Stimulated activated CD4-positive, alpha-beta T cell treated with anti-CD3 and anti-CD28 coated beads, Interleukin-12 subunit alpha, Interleukin-12 subunit beta, amount 100 ng/mL, for 4 hours (primary cell): ENCODE measurements at regions not wholly inside any gene's neighbourhood (a gene's known extent, or its start where the extent isn't known, plus 50 kb on each side); places are given as distances from the start of the nearest gene placed in this dataset.
"Not testable (repeated sequence)": the region's sequence is repeated elsewhere in the genome, so short reads cannot be mapped to it uniquely, and the experiment has no call there.

Experiments used
- DNase-seq: peaks from one replicate; pipeline ENCODE4 v3.0.0-alpha.2; 2020

DNA sequence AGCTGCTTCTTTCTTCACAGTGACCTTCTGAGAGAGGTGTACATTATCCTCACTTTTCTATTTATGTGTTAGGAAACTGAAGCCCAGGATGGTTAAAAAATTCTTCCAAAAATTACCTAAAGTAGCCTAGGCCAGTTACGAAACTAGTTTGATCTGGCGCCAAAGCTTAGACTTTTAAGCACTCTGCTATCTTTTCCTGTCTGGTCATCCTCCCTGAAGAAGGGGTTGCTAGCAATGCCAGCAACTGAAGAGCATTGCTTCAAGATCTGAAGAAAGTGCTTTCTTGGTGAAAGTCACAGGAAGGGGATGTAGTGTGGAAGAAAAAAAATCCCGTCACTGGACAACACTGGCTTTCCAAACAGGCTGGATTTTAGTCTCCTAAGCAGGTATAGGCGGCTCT, 618.8 kb upstream of the GRM7 start:
- no peak for DNase-seq

DNA sequence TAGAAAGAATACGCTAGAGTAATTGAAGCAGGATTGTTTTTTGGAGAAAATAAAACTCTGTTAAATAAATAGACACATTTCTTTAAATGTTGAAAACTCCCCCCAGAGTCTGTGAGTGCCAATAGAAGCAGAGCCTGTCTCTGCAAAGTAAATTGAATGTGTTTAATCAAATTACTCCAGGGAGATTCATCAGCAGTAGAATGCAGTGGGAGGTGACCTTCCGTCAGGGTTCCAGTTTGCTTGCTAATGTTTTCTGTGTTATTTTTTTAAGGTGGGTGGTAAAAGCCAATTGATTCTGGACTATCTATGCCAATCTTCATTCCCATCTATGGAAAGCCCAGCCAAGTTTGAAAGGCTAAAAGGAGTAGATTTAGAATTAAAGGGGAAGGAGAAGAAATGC, 612.4 kb upstream of the GRM7 start:
- no peak for DNase-seq

DNA sequence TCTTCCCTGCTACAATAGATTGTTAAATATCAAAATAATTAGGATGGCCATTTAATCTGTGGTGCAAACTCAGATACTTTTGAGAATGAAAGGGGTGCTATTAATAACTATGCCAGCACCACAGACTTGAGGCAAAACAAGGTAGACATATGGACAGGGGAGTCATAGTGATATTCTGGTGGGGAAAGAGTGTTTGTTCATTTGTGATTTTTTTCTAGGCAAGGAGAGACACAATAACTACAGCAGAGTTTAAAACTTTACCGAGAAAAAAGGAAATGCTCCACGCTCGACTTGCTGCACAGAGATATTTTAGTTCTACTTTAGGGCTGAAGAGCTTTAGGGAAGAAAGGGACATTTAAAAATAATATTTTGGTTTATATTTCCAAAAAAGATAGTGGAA, 611.2 kb upstream of the GRM7 start:
- no peak for DNase-seq

DNA sequence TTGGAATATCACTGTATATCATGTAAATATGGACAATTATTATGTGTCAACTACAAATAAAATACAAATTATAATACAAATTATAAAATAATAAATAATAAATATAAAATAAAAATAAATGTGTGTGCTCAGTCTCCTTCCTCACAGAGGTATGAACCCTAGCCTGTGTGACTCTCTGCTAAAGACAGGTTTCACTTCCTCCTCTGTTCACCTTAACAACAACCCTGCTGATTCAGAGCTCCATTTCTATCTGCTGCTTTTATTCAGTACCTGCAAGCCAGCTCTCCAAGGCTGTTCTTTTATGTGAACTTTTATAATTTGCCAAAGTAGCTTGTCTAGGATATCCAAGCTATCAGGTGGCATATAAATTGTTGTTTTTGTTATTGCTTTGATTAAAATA, 610.7 kb upstream of the GRM7 start:
- no peak for DNase-seq

DNA sequence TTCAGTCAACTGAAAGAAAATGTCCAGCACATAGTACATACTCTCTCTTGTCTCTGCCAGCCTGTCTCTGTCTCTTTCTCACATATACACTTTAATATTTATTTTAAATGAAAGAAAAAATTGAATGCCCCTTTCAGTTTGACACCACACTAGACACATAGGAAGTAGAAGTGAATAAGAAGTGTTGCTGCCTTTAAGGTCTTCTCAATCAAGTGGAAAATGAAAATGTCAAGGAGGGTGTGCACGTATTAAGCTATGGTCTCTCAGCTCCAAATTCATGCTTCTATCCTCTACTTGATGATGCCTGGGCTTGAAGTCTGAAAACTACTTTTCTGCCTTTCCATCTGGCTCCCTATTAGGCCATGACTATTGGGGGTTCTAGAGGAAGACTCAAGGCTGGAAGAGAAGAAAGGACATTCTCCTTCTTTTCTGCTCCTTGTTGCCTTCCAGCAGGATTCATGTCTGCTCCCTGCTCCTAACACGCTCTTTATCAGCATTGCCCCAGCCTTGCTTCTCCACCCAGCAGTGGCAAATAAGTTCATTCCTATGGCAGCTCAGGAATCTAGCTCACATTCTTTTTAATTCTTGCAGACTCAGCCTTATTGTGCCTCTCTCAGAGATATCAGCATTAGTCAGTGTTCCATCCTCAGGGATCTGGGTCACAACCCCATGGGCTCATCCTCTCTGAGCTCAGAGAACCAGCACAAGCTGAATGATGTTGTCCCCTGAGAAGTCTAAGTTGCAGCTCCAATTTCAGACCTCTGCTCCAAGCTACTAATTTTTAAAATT, 609.1 kb upstream of the GRM7 start:
- no peak for DNase-seq

DNA sequence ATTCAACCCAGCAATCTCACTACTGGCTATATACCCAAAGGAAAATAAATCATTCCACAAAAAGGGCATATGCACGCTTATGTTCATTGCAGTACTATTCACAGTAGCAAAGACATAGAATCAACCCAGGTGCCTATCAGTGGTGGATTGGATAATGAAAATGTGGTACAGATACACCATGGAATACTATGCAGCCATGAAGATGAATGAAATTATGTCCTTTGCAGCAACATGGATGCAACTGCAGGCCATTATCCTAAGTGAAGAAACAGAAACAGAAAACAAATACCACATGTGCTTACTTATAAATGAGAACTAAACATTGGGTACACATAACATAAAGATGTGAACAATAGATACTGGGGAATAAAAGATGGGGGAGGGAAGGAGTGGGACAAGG, 606.4 kb upstream of the GRM7 start:
- DNase-seq, result no peak

DNA sequence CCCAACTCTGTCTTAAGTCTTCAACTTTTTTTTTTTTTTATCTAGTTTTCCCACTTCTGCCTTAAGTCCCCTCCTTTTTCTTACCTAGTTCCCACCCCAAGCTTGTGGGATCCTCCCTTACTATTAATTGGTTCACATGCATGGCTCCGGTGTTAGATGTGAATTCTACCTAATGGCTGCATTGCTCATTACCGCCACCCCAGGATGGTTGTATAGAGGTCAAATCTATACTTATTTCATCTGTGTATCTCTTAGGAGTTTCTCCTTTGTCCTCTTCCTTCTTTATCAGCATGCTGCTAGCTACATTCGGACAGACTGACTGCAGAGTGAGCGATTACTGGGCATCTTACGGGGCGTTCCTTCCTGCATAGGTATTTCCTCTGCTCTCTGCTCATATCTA, 605.7 kb upstream of the GRM7 start:
- no peak for DNase-seq

DNA sequence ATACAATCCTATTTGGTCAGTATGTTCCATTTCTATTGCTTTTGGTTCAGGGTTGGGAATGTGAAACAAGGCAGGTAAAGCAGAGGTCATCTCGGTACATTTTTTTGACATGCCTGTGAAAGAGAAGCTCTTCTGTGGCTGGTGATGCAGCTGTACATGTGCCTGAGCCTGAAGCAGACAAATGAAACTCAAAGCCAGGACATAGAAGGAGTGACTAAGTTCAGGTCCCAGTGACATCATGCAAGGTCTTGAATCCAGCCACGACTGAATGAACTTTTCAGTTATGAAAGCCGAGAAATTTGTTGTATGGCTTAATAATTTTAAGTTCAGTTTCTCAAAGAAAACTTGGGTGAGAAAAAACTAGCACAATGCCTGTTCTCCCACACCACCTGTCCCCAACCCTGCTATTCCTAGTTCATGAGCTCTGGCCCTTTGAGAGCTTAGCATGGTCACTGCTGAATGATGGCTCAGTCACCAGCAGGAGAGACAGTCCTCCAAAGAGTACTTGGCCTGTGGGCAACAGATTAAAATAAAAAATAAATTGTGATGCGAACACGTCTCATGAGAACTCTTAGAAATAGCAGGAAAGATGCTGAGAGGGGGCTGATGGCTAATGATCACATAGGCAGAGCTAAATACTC, 600.2 kb upstream of the GRM7 start:
- no peak for DNase-seq

DNA sequence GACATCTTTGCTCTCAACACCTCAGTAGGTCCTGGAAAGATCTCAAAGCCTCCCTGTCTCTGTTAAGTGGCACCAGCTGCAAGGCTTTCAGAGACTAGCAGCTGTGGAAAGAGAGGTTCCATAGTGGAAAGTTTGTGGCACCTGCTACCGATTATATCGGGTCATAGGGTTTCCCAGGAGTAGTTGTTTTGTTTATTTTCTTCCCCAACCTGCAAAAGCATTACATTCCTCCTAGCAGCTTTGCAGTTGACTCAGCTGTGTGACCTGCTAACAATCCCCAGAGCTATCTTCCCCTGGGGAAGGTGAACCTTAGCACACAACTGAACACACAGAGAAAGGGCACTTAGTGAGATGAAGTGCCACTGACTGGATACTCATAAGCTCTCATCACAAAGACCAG, 598.9 kb upstream of the GRM7 start:
- DNase-seq, result no peak

DNA sequence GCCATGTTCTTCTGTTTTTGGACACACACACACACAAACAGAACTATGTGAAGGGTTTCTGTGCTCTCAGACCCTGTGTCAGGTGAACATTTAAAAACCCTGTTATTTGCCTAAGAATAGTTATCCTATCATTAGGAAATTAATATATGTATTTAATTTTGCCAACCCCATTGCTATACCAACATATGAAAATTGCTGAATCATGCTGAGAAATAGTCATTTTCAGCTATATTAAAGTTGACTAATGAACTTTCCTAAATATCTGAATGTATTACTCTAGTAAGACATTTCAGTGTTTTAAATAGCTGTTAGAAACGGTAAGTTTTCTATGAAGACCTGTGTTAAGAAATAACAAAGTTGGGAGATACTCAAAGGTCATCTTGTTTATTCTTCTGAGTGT, 596.9 kb upstream of the GRM7 start:
- no peak for DNase-seq

DNA sequence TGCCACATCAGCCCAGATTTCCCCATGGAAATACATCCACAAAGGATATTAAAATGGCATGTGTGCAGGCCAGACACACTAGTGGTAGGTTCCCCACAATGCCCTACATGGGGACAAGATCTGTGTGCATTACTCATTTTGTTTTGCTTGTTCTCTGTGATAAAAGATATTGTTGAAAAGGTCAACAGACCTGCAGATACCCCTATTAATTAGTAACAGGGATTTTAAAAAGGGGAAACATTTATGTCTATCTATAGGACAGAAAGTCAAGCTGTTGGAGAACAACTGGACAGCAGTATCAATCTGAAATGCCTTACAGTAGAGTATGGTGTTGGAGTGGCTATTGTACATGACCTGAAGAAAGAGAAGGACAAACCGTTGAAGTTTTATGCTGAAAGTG, 596.0 kb upstream of the GRM7 start:
- no peak for DNase-seq

DNA sequence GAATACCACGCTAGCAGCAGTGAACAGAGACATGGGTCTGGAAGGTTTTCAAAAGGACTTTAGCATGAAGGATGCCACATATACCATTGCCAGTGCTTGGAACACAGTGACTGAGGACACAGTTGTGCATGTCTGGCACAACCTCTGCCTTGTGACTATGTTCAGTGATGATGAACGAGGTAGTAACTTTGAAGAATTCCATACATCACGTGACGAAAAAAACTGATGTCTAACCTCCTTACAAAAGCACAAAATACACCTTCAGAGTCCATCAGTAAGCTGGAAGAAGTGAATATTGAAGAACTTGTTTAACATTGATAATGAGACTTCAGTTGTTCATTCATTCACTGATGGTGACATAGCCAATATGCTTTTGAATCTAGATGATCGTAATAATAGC, 594.8 kb upstream of the GRM7 start:
- DNase-seq, result no peak

DNA sequence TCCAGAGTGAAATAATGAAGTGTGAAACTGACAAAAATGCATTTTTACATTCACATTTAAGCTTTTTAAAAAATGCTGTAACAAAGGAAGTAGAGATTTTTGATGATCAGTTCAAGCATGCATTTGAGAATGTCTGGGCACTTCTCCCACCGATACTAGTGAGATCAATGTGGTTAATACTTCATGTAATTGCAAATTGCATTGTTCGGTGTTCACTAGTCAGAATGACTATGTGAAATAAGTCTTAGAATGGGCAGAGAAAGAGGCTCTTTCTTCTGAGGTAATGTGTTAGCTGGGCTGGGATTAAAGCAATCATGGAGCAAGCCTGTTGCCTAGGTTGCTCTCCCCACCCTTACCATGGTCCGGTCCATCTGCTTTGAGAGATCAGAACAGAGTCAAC, 587.0 kb upstream of the GRM7 start:
- DNase-seq, result no peak

DNA sequence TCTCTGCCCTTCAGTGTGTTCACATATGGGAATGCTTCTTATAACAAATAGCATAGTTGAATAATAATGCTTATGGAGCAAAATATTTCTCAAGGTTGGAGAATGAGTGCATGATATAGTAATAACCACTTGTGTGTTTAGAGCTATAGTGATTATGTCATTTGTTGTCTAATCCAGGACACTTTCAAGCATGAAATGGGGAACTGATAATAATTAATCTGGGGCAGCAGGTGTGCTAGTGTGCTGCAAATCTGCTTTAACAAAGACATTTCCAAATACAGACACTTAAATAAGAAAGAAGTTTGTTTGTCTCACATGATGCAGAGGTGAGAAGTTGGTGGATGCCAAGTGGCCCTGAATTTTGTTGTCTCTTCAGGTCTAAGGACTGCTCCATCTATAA, 579.3 kb upstream of the GRM7 start:
- no peak for DNase-seq

DNA sequence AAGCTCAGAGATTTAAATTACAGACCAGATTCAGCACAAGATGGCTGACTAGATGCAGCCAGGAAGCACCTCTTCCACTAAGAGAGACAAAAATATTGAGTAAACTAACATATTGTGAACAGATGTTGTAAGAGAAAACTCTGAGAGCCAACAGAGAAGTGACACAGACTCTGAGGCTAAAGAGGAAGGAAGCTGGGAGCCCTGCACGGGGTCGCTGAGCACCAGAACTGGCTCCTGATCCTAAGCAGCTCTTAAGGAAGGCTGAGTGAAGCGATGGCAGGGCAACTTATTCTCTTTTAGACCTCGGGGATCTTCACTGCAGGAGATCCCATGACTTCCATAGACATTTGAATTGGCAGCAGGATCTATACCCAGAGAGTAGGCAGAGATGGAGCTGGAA, 578.0 kb upstream of the GRM7 start:
- no peak for DNase-seq

DNA sequence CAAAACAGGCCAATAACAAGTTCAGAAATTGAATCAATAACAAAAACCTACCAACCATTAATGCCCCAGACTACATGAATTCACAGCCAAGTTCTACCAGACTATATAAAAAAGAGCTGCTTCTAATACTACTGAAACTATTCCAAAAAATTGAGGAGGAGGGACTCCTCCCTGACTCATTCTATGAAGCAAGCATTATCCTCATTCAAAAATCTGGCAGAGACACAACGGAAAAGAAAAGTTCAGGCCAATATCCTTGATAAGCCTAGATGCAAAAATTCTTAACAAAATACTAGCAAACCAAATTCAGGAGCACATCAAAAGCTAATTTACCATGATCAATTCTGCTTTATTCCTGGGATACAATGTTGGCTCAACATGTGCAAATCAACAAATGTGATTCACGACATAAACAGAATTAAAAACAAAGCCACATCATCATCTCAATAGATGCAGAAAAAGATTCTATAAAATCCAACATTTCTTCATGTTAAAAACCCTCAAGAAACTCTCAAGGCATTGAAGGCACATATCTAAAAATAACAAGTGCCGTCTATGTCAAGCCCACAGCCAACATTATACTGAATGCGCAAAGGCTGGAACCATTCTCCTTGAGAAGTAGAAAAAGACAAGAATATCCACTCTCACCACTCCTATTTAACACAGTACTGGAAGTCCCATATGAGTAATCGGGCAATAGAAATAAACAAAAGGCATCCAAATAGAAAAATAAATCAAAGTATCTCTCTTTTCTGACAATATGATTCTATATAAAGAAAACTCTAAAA, 573.6 kb upstream of the GRM7 start:
- DNase-seq, result no peak

DNA sequence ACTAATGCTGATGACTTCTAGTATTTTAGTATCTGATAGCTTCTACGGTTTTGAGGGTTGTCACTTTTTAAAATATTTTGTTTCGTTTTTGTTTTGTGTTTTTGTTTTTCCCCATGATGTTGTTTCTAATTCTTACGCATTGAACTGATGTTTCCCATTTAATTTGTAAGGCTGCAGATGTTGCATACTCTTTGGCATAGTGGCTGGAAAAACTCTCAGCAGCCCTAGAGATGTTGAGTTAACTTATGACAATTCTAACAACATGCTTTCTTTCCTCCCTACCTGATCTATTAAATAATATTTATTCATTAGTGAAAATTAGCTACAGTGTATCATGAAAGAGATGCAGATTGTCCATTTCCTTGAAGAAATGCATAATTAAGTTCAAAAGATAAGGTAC, 559.3 kb upstream of the GRM7 start:
- DNase-seq, result no peak

DNA sequence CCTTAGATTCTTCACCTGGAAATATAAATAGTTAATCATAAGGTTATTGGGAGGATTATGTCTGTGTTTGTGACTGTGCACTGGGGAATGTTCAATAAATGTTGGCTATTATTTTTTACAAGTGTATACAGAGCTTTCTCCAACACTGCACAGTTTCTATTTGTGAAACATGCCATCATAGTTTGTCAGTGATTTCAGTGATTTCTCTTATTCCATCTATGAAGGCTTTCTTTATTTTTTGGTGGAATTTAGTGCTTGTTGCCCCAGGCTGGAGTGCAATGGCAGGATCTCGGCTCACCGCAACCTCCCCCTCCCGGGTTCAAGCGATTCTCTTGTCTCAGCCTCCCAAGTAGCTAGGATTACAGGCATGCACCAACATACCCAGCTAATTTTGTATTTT, 545.0 kb upstream of the GRM7 start:
- DNase-seq, result no peak

DNA sequence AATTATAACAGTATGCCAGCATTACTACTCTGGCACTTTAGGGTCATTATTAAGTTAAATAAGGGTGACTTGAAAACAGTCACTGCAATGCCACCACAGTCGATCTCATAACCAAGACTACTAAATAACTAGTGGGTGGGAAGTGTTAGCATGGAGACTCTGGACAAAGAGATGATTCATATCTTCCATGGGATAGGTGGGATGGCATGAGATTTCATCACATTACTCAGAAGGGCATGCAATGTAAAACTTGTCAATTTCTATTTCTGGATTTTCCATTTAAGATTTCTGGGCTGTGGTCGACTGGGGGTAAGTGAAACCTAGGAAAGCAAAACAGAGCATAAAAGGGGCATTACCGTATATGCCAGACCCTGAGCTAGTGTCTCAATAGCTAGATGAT, 538.9 kb upstream of the GRM7 start:
- DNase-seq, result no peak

DNA sequence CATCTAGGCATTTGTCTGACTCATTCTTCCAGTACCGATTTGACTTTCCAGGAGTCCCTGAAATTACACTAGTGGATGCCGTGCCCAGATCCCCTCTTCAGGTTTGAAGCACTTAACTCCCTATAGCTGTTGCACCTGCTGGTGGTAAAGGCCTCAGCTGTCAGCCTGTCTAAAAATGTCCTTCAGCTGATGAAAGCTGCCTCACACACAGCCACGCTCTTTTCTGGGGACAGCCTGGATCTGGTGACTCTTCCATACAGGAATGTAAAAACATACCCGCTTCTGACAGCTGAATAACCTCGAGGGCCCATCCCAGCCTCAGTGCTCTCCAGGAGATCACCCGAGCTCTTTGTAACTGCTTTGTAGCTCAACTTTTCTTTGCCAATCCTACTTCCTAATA, 534.1 kb upstream of the GRM7 start:
- DNase-seq, result no peak

DNA sequence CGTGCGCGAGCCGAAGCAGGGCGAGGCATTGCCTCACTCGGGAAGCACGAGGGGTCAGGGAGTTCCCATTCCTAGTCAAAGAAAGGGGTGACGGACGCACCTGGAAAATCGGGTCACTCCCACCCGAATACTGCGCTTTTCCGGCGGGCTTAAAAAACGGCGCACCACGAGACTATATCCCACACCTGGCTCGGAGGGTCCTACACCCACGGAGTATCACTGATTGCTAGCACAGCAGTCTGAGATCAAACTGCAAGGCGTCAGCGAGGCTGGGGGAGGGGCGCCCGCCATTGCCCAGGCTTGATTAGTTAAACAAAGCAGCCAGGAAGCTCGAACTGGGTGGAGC, 520.0 kb upstream of the GRM7 start:
- DNase-seq, result not testable (repeated sequence)

DNA sequence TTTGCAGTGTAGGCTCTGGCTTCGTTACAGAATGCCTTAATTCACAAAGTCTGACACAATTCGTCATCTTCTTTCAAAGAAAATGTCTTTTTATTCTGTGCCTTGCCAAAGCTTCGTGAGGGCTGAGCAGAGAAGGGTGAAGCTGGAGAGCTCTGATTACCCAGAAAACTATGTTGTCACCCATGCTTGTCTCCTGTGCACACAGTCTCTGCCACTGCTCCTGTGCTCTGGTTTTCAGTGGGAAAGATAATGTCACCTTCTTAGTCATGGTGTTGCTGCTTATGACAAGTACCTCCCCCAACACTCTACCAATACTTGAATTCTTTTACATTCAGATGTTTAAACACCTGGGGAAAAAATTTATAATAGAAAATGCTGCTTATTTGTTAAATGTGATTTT, 509.2 kb upstream of the GRM7 start:
- no peak for DNase-seq

DNA sequence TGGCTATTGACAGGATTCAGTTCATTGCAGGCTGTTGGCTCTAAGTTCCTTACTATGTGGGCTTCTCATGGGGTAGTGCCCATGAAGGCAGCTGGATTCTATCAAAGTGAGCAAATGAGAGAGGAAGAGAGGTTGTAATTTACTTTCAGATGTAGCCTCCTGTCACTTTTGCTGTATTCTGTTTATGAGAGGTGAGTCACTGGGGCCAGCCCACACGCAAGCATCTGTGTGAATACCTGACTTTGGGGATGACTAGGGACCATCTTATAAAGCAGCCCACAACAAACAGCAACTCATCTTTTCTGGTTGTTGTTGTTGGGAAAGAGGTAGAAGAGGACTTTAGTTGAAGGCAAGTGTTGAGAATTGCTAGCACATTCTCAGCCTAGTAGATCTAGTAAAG, 506.3 kb upstream of the GRM7 start:
- no peak for DNase-seq

DNA sequence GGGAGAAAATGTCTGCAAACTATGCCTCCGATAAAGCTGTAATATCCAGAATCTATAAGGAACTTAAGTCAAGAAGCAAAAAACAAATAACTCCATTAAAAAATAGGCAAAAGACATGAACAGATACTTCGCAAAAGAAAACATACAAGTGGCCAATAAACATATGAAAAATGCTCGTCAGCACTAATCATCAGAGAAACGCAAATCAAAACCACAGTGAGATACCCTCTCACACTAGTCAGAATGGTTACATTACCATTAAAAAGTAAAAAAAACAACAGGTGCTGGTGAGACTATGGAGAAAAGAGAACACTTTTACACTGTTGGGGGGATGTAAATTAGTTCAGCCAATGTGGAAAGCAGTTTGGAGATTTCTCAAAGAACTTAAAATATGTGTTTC, 498.5 kb upstream of the GRM7 start:
- DNase-seq, result no peak
